IMR-90 (cell line): ENCODE measurements at regions not wholly inside any gene's neighbourhood (a gene's known extent, or its start where the extent isn't known, plus 50 kb on each side); places are given as distances from the start of the nearest gene placed in this dataset.

ENCODE experiments used
- BHLHE40 ChIP-seq: fragments of 150-350 bp; IDR thresholded peaks from 2 replicates; pipeline ENCODE4 v1.6.1; 2016; ENCODE audit warnings: mild to moderate bottlenecking, low read depth, low read length
- CHD1 ChIP-seq: IDR thresholded peaks from 2 replicates; pipeline ENCODE4 v1.6.1; 2012; ENCODE audit warnings: low read depth, low read length, improper control_type of control experiment
- CTCF ChIP-seq: conservative IDR thresholded peaks from 2 replicates; pipeline ENCODE4 v1.5.1; 2012; ENCODE audit warnings: mild to moderate bottlenecking, low read depth, low read length, improper control_type of control experiment
- MXI1 ChIP-seq: IDR thresholded peaks from 2 replicates; pipeline ENCODE4 v1.6.1; 2012; ENCODE audit warnings: low read depth, mild to moderate bottlenecking, low read length, moderate library complexity, borderline replicate concordance
- POLR2A ChIP-seq: IDR thresholded peaks from 2 replicates; pipeline ENCODE4 v1.6.1; 2012; ENCODE audit warnings: mild to moderate bottlenecking, low read depth, low read length
- RAD21 ChIP-seq: IDR thresholded peaks from 2 replicates; pipeline ENCODE4 v1.6.1; 2012; ENCODE audit warnings: low read length, improper control_type of control experiment

DNA sequence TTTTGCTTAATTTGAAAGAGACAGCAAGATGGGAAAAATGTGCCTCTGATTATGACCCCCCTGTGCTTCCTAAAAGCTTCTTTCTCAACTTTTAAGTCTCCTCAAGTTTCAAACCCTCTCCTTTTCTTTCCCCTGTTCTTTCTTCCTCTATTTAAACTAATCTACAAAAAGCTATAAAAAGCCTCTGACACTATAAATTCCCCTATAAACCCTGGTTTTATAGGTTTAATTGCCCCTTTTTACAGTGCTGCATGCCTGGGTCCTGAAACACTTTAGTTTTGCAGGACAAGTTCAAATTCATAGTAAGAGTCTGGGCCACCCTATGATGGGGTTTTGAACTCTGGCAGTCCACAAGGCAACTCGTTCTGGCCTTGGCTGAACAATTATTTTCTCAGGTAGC, 510.9 kb upstream of the TBX3 start:
- TF ChIP-seq POLR2A (no peak), RAD21 (no peak), CHD1 (no peak), MXI1 (no peak), CTCF (no peak), BHLHE40 (no peak)
